Right lobe of liver (tissue), 4 donors: ENCODE measurements at regions not wholly inside any gene's neighbourhood (a gene's known extent, or its start where the extent isn't known, plus 50 kb on each side); places are given as distances from the start of the nearest gene placed in this dataset.

Experiments
- POLR2A ChIP-seq: fragments of 450-650 bp; IDR thresholded peaks from one replicate; pipeline ENCODE4 v1.6.1; 2017; ENCODE audit warnings: antibody characterized with exemption, mild to moderate bottlenecking
- TF ChIP-seq, protein P1 (sequence below), 4 donors: fragments of 200-600 bp in 3 of 4; fragments of 450-650 bp in 1 of 4; IDR thresholded peaks; one replicate each; pipeline versions ENCODE4 v1.5.1 to v1.8.0; 2016 to 2022; ENCODE audit warnings: antibody characterized with exemption in 4 of 4, mild to moderate bottlenecking in 2 of 4
- donor health status: DM: no; HTN: no; CAD: no.
- donor health status: DM: no; HTN: no; CAD: no.
- donor health status: DM: no; HTN: yes; CAD: no.

DNA sequence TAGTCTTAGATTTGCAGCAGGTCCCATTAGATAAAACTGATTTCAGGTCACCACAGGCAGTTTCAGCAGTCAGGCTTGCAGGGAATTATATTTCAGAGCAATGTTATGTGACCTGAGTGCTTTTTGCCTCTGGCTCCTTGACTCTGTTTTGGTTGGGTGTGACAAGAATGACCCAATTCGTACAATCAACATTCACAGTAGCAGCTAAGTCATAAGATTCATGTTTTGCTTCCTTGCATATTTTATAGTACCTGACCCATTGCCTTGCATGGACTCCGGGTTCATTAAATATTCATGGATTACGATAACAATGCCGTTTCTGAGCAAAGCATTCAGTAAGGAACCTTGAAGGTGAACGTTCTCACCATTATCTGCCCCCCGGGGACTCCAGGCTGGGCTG, 152.0 kb upstream of the CST7 start:
- TF ChIP-seq, protein P1, sequence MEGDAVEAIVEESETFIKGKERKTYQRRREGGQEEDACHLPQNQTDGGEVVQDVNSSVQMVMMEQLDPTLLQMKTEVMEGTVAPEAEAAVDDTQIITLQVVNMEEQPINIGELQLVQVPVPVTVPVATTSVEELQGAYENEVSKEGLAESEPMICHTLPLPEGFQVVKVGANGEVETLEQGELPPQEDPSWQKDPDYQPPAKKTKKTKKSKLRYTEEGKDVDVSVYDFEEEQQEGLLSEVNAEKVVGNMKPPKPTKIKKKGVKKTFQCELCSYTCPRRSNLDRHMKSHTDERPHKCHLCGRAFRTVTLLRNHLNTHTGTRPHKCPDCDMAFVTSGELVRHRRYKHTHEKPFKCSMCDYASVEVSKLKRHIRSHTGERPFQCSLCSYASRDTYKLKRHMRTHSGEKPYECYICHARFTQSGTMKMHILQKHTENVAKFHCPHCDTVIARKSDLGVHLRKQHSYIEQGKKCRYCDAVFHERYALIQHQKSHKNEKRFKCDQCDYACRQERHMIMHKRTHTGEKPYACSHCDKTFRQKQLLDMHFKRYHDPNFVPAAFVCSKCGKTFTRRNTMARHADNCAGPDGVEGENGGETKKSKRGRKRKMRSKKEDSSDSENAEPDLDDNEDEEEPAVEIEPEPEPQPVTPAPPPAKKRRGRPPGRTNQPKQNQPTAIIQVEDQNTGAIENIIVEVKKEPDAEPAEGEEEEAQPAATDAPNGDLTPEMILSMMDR (IDR thresholded peaks at IDR 0.05), result no peak
- no peak for TF ChIP-seq POLR2A
